GM18870 (cell line): ENCODE measurements at regions not wholly inside any gene's neighbourhood (a gene's known extent, or its start where the extent isn't known, plus 50 kb on each side); places are given as distances from the start of the nearest gene placed in this dataset.

Experiments used
- ATAC-seq: cut with Tn5 transposase; IDR thresholded peaks from one replicate; pipeline ENCODE4 v1.9.1; 2021; ENCODE audit warnings: moderate library complexity; ENCODE audit not compliant: unreplicated experiment

- ATAC-seq: no peak
Observed at GRCh38 chr2:75772908-75773630, 62.4 kb upstream of the GCFC2 start.

GRCh38 chr2:75765798-75766197 lies 55.1 kb upstream of the GCFC2 start:
- no peak for ATAC-seq

- no peak for ATAC-seq
Observed at GRCh38 chr2:75764611-75765010, 53.9 kb upstream of the GCFC2 start.
